ENCODE measurements at regions not wholly inside any gene's neighbourhood (a gene's known extent, or its start where the extent isn't known, plus 50 kb on each side); places are given as distances from the start of the nearest gene placed in this dataset.
"Not testable (repeated sequence)": the region's sequence is repeated elsewhere in the genome, so short reads cannot be mapped to it uniquely, and the experiment has no call there.

- no peak for DNase-seq (ENCODE audit: low read depth)
These were observed 110.3 kb upstream of the PRSS16 start for GRCh38 chr6:27136978-27137814.

- no peak for DNase-seq (ENCODE audit: low read depth)
These were observed 109.1 kb upstream of the PRSS16 start for GRCh38 chr6:27138406-27138805.

DNA sequence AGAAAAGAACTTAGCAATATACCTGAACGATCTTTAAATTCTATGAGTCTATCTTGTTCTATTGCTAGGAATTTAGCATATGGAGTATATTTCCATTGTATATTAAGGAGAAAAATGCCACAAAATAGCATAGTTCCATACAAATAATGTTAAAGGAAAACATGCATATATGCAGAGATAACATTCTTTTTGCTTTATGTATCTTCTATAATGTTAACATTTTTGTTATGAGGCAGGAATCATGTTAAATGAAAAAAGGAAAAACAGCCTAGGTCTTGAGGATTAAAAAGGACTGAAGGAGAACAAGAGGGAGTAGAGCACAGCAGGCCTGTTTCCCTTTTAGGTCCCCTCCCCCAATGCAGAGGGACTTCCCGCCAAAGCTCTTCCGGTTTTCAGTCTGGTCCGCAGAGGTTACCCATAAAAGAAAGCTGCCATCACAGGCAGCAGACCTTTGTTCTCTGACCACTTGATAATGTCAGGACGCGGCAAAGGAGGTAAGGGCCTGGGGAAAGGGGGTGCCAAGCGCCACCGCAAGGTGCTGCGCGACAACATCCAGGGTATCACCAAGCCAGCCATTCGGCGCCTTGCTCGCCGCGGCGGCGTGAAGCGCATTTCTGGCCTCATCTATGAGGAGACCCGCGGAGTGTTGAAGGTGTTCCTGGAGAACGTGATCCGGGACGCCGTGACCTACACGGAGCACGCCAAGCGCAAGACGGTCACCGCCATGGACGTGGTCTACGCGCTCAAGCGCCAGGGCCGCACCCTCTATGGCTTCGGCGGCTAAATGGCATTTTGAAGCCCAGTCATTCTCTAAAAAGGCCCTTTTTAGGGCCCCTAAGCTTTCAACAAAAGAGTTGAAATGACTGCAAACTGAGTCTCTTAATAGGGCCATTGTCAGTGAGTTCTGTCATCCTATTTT, 108.4 kb upstream of the PRSS16 start:
- peak; percentile 72 for DNase-seq (ENCODE audit: low read depth)

DNA sequence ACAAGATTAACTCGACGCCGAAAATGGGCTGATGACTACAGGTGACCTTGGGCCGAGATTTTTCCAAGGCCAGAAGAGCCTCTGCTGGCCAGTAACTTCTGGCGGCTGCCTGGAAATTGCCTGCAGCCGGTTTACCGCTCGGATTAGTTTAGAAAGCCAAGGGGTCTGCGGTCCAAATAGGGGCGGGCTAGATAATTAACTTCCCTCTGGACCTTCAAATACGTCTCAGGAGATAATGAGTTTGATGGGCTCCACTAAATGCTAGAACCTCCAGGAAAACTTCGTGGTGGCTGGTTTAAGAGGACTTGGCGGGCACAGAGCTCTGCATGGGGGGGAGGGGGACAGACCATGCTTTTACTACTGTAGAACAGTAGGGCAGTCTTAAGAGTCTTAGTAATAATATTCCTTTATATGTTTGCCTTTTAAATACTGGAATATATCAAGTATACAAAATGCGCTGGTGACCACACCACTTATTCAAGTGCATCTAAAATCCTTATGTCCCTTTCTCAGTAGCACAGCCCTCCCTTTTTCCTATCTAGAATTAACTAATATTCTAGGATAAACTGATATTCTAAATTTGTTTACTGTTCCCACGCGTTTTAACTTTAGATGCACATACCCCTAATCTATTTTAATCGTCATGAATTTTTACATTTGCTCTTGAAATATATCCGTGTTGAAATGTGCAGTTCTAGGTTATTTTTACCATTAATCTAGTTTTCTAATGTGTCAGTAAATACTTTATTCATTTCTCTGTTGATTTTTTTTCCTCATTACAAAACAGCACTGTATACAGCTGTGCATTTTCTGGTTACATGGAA, 107.5 kb upstream of the PRSS16 start:
- DNase-seq (ENCODE audit: low read depth) = no peak

- DNase-seq (ENCODE audit: low read depth) = no peak
These were observed 106.4 kb upstream of the PRSS16 start for GRCh38 chr6:27140999-27141528.

- DNase-seq (ENCODE audit: low read depth) = no peak
These were observed 105.9 kb upstream of the PRSS16 start for GRCh38 chr6:27141529-27142015.

GRCh38 chr6:27143020-27143388, 104.5 kb upstream of the PRSS16 start:
- DNase-seq (ENCODE audit: low read depth) = not testable (repeated sequence)

- no peak for DNase-seq (ENCODE audit: low read depth)
These were observed 104.0 kb upstream of the PRSS16 start for GRCh38 chr6:27143474-27144026.

GRCh38 chr6:27144740-27145079, 102.8 kb upstream of the PRSS16 start:
- DNase-seq (ENCODE audit: low read depth) = no peak

GRCh38 chr6:27145731-27146455, 101.6 kb upstream of the PRSS16 start:
- DNase-seq (ENCODE audit: low read depth) = peak; percentile 68

DNA sequence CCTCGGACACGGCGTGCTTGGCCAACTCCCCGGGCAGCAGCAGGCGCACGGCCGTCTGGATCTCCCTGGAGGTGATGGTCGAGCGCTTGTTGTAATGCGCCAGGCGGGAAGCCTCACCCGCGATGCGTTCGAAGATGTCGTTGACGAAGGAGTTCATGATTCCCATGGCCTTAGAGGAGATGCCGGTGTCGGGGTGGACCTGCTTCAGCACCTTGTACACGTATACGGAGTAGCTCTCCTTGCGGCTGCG, 101.1 kb upstream of the PRSS16 start:
- DNase-seq (ENCODE audit: low read depth) = not testable (repeated sequence)

- DNase-seq (ENCODE audit: low read depth) = peak; percentile 76
These were observed 100.6 kb upstream of the PRSS16 start for GRCh38 chr6:27146706-27147505.

DNA sequence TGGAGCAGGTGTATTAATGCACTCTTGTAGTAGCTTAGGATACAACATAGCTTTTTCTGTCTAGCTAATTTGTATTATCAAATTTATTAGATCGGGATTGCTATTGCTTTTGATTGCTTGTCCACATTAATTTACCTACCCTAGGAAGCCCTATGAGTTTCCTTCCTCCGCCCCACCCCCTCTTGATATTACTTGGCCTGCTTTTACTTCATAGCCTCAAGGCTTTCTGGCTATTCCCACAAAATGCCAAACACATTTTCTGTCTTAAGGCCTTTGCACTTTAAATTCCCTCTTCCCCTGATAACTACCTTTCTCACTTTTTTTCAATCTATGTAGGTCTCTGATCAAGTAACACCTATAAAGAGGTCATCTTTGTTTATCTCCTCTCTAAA, 99.1 kb upstream of the PRSS16 start:
- no peak for DNase-seq (ENCODE audit: low read depth)

DNA sequence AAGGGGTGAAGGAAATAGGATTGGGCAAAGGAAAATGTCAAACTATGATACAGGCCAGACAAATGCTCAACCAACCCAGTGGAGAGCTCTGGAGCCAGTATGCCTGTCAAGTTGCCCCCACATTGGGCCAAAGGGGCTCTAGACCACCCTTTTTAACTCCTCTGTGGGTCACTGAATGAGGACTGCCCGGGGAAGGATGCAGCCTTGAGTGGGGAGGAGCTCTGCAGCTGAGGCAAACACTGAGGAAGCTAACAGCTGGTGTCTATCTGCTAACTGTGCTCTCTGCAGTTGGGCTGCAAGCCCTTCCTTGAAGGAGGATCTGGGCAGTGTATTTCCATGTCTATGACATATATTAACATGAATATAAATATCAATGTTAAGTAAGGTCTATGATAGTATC, 98.4 kb upstream of the PRSS16 start:
- DNase-seq (ENCODE audit: low read depth) = no peak

GRCh38 chr6:27154696-27155095, 92.8 kb upstream of the PRSS16 start:
- DNase-seq (ENCODE audit: low read depth) = no peak

- DNase-seq (ENCODE audit: low read depth) = no peak
These were observed 90.5 kb upstream of the PRSS16 start for GRCh38 chr6:27156874-27157458.

- DNase-seq (ENCODE audit: low read depth) = peak; percentile 79
These were observed 89.8 kb upstream of the PRSS16 start for GRCh38 chr6:27157459-27158315.

DNA sequence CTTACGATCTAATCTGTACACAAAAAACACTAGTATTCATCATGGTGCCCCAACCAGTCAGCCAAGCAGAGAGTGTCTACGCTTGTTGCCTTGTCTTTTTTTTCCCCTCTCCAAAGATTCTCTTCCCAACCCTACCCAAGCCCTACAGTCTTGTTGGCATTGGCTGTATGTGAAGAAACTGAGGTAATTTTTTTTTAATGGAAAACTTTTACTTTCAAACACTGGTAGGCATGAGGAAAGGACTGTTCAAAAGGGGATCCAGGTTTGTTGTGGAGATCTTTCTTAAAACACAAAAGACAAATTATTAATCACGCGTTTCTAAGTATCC, 89.2 kb upstream of the PRSS16 start:
- DNase-seq (ENCODE audit: low read depth) = no peak

DNA sequence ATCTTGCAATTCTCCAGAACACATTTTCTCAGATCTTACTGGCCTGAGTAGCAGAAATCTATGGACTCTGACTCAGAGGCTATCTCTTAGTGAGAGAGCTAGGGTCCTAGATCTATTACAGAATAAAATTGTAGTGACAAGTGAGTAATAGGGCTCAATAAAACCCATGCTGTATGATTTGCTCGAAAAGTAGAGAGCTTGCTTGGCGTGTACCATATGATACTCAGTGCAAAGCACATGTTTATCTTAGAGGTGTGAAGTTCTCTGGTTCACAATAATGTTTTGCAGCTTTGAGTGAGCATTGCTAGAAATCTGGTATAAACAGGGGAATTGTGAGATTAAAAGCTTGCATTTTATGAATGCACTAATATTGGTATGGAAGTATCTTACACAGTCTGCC, 87.8 kb upstream of the PRSS16 start:
- no peak for DNase-seq (ENCODE audit: low read depth)

Data from activated T-cell treated with anti-CD3 and anti-CD28 coated beads for 24 hours (primary cell).